Tibial nerve (tissue), 4 donors: ENCODE measurements at regions not wholly inside any gene's neighbourhood (a gene's known extent, or its start where the extent isn't known, plus 50 kb on each side); places are given as distances from the start of the nearest gene placed in this dataset.

ENCODE experiments used
- DNase-seq, 2 donors: peaks; one replicate each; pipeline ENCODE4 v3.0.0-alpha.2; 2019; ENCODE audit warnings: low spot score in 2 of 2
- H3K27ac ChIP-seq, 4 donors: fragments of 200-600 bp; sonication (generic) in 3 of 4; one replicate each; pipeline ENCODE4 v1.5.1; 2017 to 2019; ENCODE audit warnings: mild to moderate bottlenecking in 1 of 4
- H3K27me3 ChIP-seq, 2 donors: fragments of 200-600 bp; sonication (generic) in 1 of 2; one replicate each; pipeline versions ENCODE4 v1.5.1 to v1.6.0; 2017 to 2019
- H3K36me3 ChIP-seq, 3 donors: fragments of 200-600 bp; sonication (generic); one replicate each; pipeline ENCODE4 v1.5.1; 2018 to 2019
- H3K4me1 ChIP-seq, 4 donors: fragments of 200-600 bp; sonication (generic) in 3 of 4; one replicate each; pipeline ENCODE4 v1.5.1; 2017 to 2019
- H3K4me3 ChIP-seq, 4 donors: fragments of 200-600 bp; sonication (generic) in 3 of 4; one replicate each; pipeline ENCODE4 v1.5.1; 2017 to 2019; ENCODE audit warnings: mild to moderate bottlenecking in 1 of 4, moderate library complexity in 1 of 4
- H3K9me3 ChIP-seq, 4 donors: fragments of 200-600 bp; sonication (generic) in 3 of 4; one replicate each; pipeline ENCODE4 v1.5.1; 2017 to 2019
- EP300 ChIP-seq, 2 donors: sonication (generic); formaldehyde crosslinking; IDR thresholded peaks; one replicate each; pipeline ENCODE4 v1.6.1; 2017; ENCODE audit warnings: antibody characterized with exemption in 2 of 2, mild to moderate bottlenecking in 1 of 2
- POLR2A ChIP-seq, 2 donors: fragments of 450-650 bp; IDR thresholded peaks; one replicate each; pipeline ENCODE4 v1.6.1; 2017; ENCODE audit warnings: antibody characterized with exemption in 2 of 2, mild to moderate bottlenecking in 2 of 2, moderate library complexity in 2 of 2
- WGBS, 2 donors: methylation state at CpG; one replicate each; pipeline ENCODE4 v1.1.5; 2018; 5-methylcytosine and 5-hydroxymethylcytosine counted together
- TF ChIP-seq, protein P1 (sequence below), 5 experiments: fragments of 200-600 bp in 3 of 5; fragments of 450-650 bp in 2 of 5; sonication (generic) in 3 of 5; IDR thresholded peaks; one replicate each; pipeline ENCODE4 v1.5.1; 2016 to 2019; ENCODE audit warnings: antibody characterized with exemption in 5 of 5, mild to moderate bottlenecking in 3 of 5, moderate library complexity in 2 of 5

DNA sequence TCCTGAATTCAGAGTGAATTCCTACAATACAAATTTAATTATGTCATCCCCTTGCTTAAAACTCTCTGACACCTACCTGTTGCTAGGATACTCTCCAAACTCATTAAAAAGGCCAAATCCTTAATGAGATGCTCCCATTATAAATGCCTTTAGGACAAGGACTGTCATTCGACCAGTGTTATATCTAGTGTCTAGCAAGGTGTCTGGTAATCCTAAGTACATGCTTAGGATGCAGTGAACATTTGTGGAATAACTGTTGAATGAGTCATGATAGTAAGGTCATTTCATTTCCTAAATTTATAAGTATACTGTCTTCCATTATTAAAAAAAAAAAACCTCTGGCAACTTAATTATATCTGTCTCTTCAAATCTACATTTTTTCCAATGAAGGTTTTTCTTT is 588.9 kb upstream of the NRXN1 start:
- no peak for TF ChIP-seq EP300 (IDR thresholded peaks at IDR 0.05)
- TF ChIP-seq, protein P1, sequence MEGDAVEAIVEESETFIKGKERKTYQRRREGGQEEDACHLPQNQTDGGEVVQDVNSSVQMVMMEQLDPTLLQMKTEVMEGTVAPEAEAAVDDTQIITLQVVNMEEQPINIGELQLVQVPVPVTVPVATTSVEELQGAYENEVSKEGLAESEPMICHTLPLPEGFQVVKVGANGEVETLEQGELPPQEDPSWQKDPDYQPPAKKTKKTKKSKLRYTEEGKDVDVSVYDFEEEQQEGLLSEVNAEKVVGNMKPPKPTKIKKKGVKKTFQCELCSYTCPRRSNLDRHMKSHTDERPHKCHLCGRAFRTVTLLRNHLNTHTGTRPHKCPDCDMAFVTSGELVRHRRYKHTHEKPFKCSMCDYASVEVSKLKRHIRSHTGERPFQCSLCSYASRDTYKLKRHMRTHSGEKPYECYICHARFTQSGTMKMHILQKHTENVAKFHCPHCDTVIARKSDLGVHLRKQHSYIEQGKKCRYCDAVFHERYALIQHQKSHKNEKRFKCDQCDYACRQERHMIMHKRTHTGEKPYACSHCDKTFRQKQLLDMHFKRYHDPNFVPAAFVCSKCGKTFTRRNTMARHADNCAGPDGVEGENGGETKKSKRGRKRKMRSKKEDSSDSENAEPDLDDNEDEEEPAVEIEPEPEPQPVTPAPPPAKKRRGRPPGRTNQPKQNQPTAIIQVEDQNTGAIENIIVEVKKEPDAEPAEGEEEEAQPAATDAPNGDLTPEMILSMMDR (IDR thresholded peaks at IDR 0.05), result no peak
- TF ChIP-seq POLR2A (IDR thresholded peaks at IDR 0.05), result no peak
- WGBS, 2 donors, result 76 to 93% methylated on average over 1 of the region's 1 CpG

DNA sequence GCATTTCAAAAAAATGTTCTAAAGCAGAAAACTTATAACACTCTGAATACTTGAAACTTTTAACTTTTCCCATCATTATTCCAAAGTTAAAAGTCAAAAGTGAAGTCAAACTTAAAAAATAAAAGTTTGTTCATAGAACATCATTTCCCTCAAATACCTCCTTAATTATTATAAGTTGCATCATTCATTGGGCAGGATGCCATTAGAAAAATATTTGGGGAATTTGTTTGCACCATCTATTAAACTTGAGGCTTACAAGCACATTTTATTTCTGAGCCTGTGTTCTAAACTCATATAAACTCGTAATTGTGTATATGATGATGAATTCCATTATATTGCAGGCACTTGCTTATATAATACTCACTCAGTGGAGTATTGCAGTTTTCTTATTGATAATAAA is 588.0 kb upstream of the NRXN1 start:
- no peak overlapping the region for H3K27ac ChIP-seq
- H3K36me3 ChIP-seq, result no peaks in the 10 kb centered on the region
- peaks cover 0 to 8% (median 0%) of the 10 kb centered on the region in 4 donors for H3K9me3 ChIP-seq
- H3K4me1 ChIP-seq, result no peaks in the 10 kb centered on the region
- no peaks in the 10 kb centered on the region for H3K27me3 ChIP-seq
- no peak for TF ChIP-seq POLR2A (IDR thresholded peaks at IDR 0.05)
- no peak for TF ChIP-seq EP300 (IDR thresholded peaks at IDR 0.05)
- TF ChIP-seq, protein P1 (IDR thresholded peaks at IDR 0.05), result no peak
- no peak for DNase-seq
- WGBS, 2 donors, result 33 to 36% methylated on average over 1 of the region's 1 CpG
- H3K4me3 ChIP-seq, result no peak overlapping the region

More for the DNA sequence above, 588.9 kb upstream of the NRXN1 start:
- DNase-seq, result no peak
- Histone ChIP-seq H3K9me3 (peaks cover 0 to 4% (median 0%) of the 10 kb centered on the region in 4 donors), H3K27me3 (no peaks in the 10 kb centered on the region), H3K4me1 (no peaks in the 10 kb centered on the region), H3K36me3 (no peaks in the 10 kb centered on the region), H3K4me3 (no peak overlapping the region), H3K27ac (no peak overlapping the region)

DNA sequence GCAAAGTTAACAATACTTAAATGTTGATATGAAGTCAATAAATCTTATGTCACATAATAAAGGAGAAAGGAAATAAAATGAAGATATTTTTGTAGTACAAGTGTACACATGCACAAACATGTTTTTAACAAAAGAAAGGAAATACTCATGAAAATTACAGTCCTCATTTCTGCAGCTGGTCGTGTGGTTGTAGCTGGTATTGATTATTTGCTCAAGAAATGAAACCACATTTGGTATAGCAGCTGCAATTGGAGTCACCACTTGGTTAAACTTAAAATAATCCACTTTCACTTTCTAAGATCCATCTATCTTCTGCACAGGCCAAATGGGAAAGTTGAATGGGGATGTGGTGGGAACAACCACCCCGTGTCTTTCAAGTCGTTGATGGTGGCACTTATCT is 580.5 kb upstream of the NRXN1 start:
- 88 to 89% methylated on average over 3 of the region's 3 CpGs for WGBS, 2 donors
- H3K4me1 ChIP-seq, result no peaks in the 10 kb centered on the region
- TF ChIP-seq POLR2A (IDR thresholded peaks at IDR 0.05) (no peak), EP300 (IDR thresholded peaks at IDR 0.05) (no peak)
- TF ChIP-seq, protein P1 (IDR thresholded peaks at IDR 0.05), result no peak
- H3K36me3 ChIP-seq, result no peaks in the 10 kb centered on the region
- H3K9me3 ChIP-seq, result peaks cover 0 to 44% (median 4%) of the 10 kb centered on the region in 4 donors
- H3K27ac ChIP-seq, result no peak overlapping the region
- H3K27me3 ChIP-seq, result no peaks in the 10 kb centered on the region
- no peak for DNase-seq
- no peak overlapping the region for H3K4me3 ChIP-seq

DNA sequence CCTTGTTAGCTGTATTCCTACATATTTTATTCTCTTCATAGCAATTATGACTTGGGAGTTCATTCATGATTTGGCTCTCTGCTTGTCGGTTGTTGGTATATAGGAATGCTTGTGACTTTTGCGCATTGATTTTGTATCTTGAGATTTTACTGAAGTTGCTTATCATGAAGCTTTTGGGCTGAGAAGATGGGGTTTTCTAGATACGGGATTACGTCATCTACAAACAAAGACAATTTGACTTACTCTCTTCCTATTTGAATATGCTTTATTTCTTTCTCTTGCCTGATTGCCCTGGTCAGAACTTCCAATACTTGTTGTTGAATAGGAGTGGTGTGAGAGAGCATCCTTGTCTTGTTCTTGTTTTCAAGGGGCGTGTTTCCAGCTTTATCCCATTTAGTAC is 569.8 kb upstream of the NRXN1 start:
- 97 to 99% methylated on average over 5 of the region's 5 CpGs for WGBS, 2 donors
- Histone ChIP-seq H3K36me3 (no peaks in the 10 kb centered on the region), H3K27me3 (no peaks in the 10 kb centered on the region), H3K4me1 (peaks cover 0 to 2% (median 0%) of the 10 kb centered on the region in 4 donors), H3K9me3 (peaks cover 0 to 8% (median 0%) of the 10 kb centered on the region in 4 donors), H3K4me3 (no peak overlapping the region), H3K27ac (no peak overlapping the region)
- TF ChIP-seq, protein P1 (IDR thresholded peaks at IDR 0.05), result no peak
- TF ChIP-seq EP300 (IDR thresholded peaks at IDR 0.05), result no peak
- TF ChIP-seq POLR2A (IDR thresholded peaks at IDR 0.05), result no peak
- DNase-seq, result no peak

DNA sequence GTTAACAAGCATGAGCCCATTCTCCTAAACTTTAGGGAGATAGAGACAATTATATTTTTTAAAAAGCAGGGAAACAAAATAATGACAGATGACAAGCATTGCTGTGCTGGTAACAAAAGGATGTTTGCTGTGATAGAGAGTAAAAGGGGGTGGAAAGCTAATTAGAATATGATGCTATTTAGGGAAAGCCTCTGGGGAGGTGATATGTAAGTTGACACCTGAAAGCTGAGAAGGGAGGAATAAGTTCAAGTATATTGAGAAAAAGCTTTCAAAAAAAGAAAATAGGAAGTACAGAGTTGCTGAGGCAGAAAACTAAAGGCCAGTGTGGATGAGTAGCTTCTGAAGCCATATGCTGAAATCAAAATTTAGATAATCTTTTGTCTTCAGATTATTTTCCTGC is 565.2 kb upstream of the NRXN1 start:
- Histone ChIP-seq H3K36me3 (no peaks in the 10 kb centered on the region), H3K27me3 (no peaks in the 10 kb centered on the region), H3K9me3 (peaks cover 0 to 8% (median 0%) of the 10 kb centered on the region in 4 donors), H3K4me1 (peaks cover 0 to 2% (median 0%) of the 10 kb centered on the region in 4 donors), H3K27ac (no peak overlapping the region), H3K4me3 (no peak overlapping the region)
- DNase-seq, result no peak
- TF ChIP-seq, protein P1 (IDR thresholded peaks at IDR 0.05), result no peak
- TF ChIP-seq POLR2A (IDR thresholded peaks at IDR 0.05) (no peak), EP300 (IDR thresholded peaks at IDR 0.05) (no peak)
